GM06990 (cell line): ENCODE measurements at regions not wholly inside any gene's neighbourhood (a gene's known extent, or its start where the extent isn't known, plus 50 kb on each side); places are given as distances from the start of the nearest gene placed in this dataset.

Experiments used
- DNase-seq: peaks from one replicate; pipeline ENCODE4 v3.0.0-alpha.2; 2011; ENCODE audit not compliant: insufficient read length; ENCODE audit errors: extremely low read depth
- H3K27me3 ChIP-seq: replicated peaks from 2 replicates; pipeline ENCODE4 v1.6.0; 2011; ENCODE audit warnings: low read length; ENCODE audit not compliant: control insufficient read depth, insufficient read depth
- H3K36me3 ChIP-seq: 2 replicates; pipeline ENCODE4 v1.5.1; 2011; ENCODE audit warnings: low read length; ENCODE audit not compliant: control insufficient read depth, insufficient read depth
- H3K4me3 ChIP-seq: replicated peaks from 2 replicates; pipeline ENCODE4 v1.5.1; 2011; ENCODE audit warnings: low read depth, mild to moderate bottlenecking, control low read depth, low read length
- CTCF ChIP-seq: IDR thresholded peaks from 2 replicates; pipeline ENCODE4 v1.5.1; 2011; ENCODE audit warnings: low read length, control low read depth, mild to moderate bottlenecking, inconsistent platforms; ENCODE audit not compliant: insufficient read depth, poor library complexity, severe bottlenecking

- no peaks in the 10 kb centered on the region for H3K27me3 ChIP-seq
- no peak for DNase-seq
- no peak for TF ChIP-seq CTCF
- no peaks in the 10 kb centered on the region for H3K36me3 ChIP-seq
- no peak overlapping the region for H3K4me3 ChIP-seq
These were observed 96.0 kb downstream of the SAMD9 start for GRCh38 chr7:93021748-93022147.

GRCh38 chr7:93018716-93019115 lies 99.1 kb downstream of the SAMD9 start:
- no peaks in the 10 kb centered on the region for H3K27me3 ChIP-seq
- no peak for TF ChIP-seq CTCF
- no peaks in the 10 kb centered on the region for H3K36me3 ChIP-seq
- no peak overlapping the region for H3K4me3 ChIP-seq
- no peak for DNase-seq

- no peak overlapping the region for H3K4me3 ChIP-seq
- no peak for TF ChIP-seq CTCF
- no peak for DNase-seq
- H3K36me3 ChIP-seq, result no peaks in the 10 kb centered on the region
- H3K27me3 ChIP-seq, result no peaks in the 10 kb centered on the region
These were observed 100.9 kb downstream of the SAMD9 start for GRCh38 chr7:93016681-93017381.

GRCh38 chr7:93015779-93016481 lies 101.8 kb downstream of the SAMD9 start:
- TF ChIP-seq CTCF, result no peak
- H3K4me3 ChIP-seq, result no peak overlapping the region
- DNase-seq, result no peak
- no peaks in the 10 kb centered on the region for H3K36me3 ChIP-seq
- H3K27me3 ChIP-seq, result no peaks in the 10 kb centered on the region

GRCh38 chr7:93015101-93015778 lies 102.5 kb downstream of the SAMD9 start:
- DNase-seq, result no peak
- no peak for TF ChIP-seq CTCF

More at GRCh38 chr7:93015101-93015778, 102.5 kb downstream of the SAMD9 start:
- no peaks in the 10 kb centered on the region for H3K36me3 ChIP-seq
- no peak overlapping the region for H3K4me3 ChIP-seq
- no peaks in the 10 kb centered on the region for H3K27me3 ChIP-seq
